HepG2 (cell line): ENCODE measurements at regions not wholly inside any gene's neighbourhood (a gene's known extent, or its start where the extent isn't known, plus 50 kb on each side); places are given as distances from the start of the nearest gene placed in this dataset.

Source experiments
- ATAC-seq: fragments of 200-7000 bp; cut with Tn5 transposase; 3 replicates; pipeline ENCODE4 v1.9.1; 2020; ENCODE audit warnings: mild to moderate bottlenecking, moderate library complexity
- BruUV-seq: library from RNA; stranded (reverse); fragments of 400-500 nt; replicated peaks from 2 replicates; lab custom pipeline; 2021; lab: Mats Ljungman, UMichigan
- CTCF ChIA-PET: fragments of 300-600 bp; formaldehyde crosslinking; extraction: SDS; loops from one replicate; lab custom pipeline; 2021; ENCODE audit warnings: low total read pairs, inconsistent platforms, low intra/inter-chr PET ratio; lab: Yijun Ruan, JAX
- POLR2A ChIA-PET: fragments of 350-600 bp; sonication (Branson Sonifier 250); formaldehyde crosslinking; loops from one replicate; lab custom pipeline; 2020; ENCODE audit warnings: antibody characterized with exemption, inconsistent platforms; lab: Yijun Ruan, JAX
- DNase-seq: peaks from one replicate; pipeline ENCODE4 v3.0.0-alpha.2; 2015; ENCODE audit warnings: low spot score
- FAIRE-seq: peaks from 3 replicates; lab custom pipeline; 2011; peaks lifted over from hg19 to GRCh38; lab: Jason Lieb, UNC
- H2AFZ ChIP-seq: one replicate; pipeline ENCODE4 v1.6.1; 2011; ENCODE audit warnings: low read length, inconsistent platforms
- H3K27ac ChIP-seq: fragments of 300-600 bp; 3 replicates; pipeline ENCODE4 v1.8.0; 2011; ENCODE audit warnings: mixed run types, mild to moderate bottlenecking, mixed read lengths, low read length, inconsistent platforms; ENCODE audit not compliant: insufficient read depth; ENCODE audit errors: extremely low read length
- H3K27me3 ChIP-seq, 2 experiments: fragments of 200-600 bp in 1 of 2; 2 replicates in 1 of 2; 3 replicates in 1 of 2; pipeline versions ENCODE4 v1.6.0 to v1.8.0; 2011; ENCODE audit warnings: low read length in 2 of 2, mild to moderate bottlenecking in 2 of 2, moderate library complexity in 2 of 2, inconsistent platforms in 1 of 2; ENCODE audit not compliant: insufficient read depth in 2 of 2, control insufficient read depth in 1 of 2
- H3K36me3 ChIP-seq, 2 experiments: fragments of 200-600 bp in 1 of 2; replicated peaks in 1 of 2; 2 replicates in 1 of 2; 3 replicates in 1 of 2; pipeline versions ENCODE4 v1.5.1 to v1.8.0; 2011; ENCODE audit warnings: low read length in 2 of 2, inconsistent platforms in 1 of 2; ENCODE audit not compliant: insufficient read depth in 2 of 2, control insufficient read depth in 1 of 2
- H3K4me1 ChIP-seq: 2 replicates; pipeline ENCODE4 v1.5.1; 2012; ENCODE audit warnings: low read length, inconsistent platforms; ENCODE audit not compliant: insufficient read depth
- H3K4me2 ChIP-seq: 2 replicates; pipeline ENCODE4 v1.6.0; 2011; ENCODE audit warnings: low read depth, low read length, inconsistent platforms
- H3K4me3 ChIP-seq, 3 experiments: fragments of 200-600 bp in 1 of 3; sonication (generic), shearing (Covaris generic) in 1 of 3; replicated peaks in 1 of 3; 2 replicates each; pipeline ENCODE4 v1.5.1; 2011 to 2016; ENCODE audit warnings: low read length in 3 of 3, inconsistent platforms in 2 of 3, low read depth in 2 of 3, mild to moderate bottlenecking in 2 of 3, control low read depth in 1 of 3, mixed read lengths in 1 of 3; ENCODE audit not compliant: insufficient read depth in 1 of 3
- H3K79me2 ChIP-seq: one replicate; pipeline ENCODE4 v1.6.1; 2011; ENCODE audit warnings: low read length, inconsistent platforms; ENCODE audit not compliant: insufficient read depth
- H3K9ac ChIP-seq: 2 replicates; pipeline ENCODE4 v1.6.0; 2011; ENCODE audit warnings: mild to moderate bottlenecking, low read depth, low read length, inconsistent platforms; ENCODE audit not compliant: insufficient read depth
- H3K9me3 ChIP-seq: 2 replicates; pipeline ENCODE4 v1.5.1; 2012; ENCODE audit warnings: mild to moderate bottlenecking, low read length
- H4K20me1 ChIP-seq: 2 replicates; pipeline ENCODE4 v1.6.0; 2011; ENCODE audit warnings: inconsistent platforms, mild to moderate bottlenecking, low read length, moderate library complexity; ENCODE audit not compliant: insufficient read depth
- BRCA1 ChIP-seq: sonication (generic); formaldehyde crosslinking; IDR thresholded peaks from 2 replicates; pipeline ENCODE4 v1.4.0; 2020; ENCODE audit warnings: missing genetic modification reagents
- ZKSCAN1 ChIP-seq: fragments of 150-350 bp; IDR thresholded peaks from 2 replicates; pipeline ENCODE4 v1.6.1; 2014; ENCODE audit warnings: low read length
- WGBS: methylation state at CpG from one replicate; pipeline ENCODE4 v1.1.6; 2017; ENCODE audit warnings: low lambda C conversion rate; 5-methylcytosine and 5-hydroxymethylcytosine counted together
- in situ Hi-C: cut with HindIII; loops from 2 replicates; pipeline ENCODE4 v1.10.0; 2017; ENCODE audit warnings: low pct_unique_long_range_greater_than_20kb; ENCODE audit not compliant: extremely low pct_ligation_motif_present
- intact Hi-C: fragments of 100-400 bp; cut with micrococcal nuclease; formaldehyde crosslinking; loops from one replicate; pipeline ENCODE4 v1.10.0; 2022; ENCODE audit not compliant: unreplicated experiment
- TF ChIP-seq, protein P1 (sequence below): sonication (generic); formaldehyde crosslinking; conservative IDR thresholded peaks from 2 replicates; pipeline ENCODE4 v1.8.0; 2022; ENCODE audit warnings: mild to moderate bottlenecking, moderate library complexity, missing genetic modification reagents
- TF ChIP-seq, protein P2 (sequence below): sonication (generic); formaldehyde crosslinking; IDR thresholded peaks from one replicate; pipeline ENCODE4 v1.5.1; 2020; ENCODE audit warnings: mild to moderate bottlenecking, missing genetic modification reagents; ENCODE audit errors: not compliant biosample characterization
- TF ChIP-seq, protein P3 (sequence below): sonication (generic); formaldehyde crosslinking; IDR thresholded peaks from 2 replicates; pipeline ENCODE4 v1.9.0; 2021; ENCODE audit warnings: mild to moderate bottlenecking, missing genetic modification reagents

DNA sequence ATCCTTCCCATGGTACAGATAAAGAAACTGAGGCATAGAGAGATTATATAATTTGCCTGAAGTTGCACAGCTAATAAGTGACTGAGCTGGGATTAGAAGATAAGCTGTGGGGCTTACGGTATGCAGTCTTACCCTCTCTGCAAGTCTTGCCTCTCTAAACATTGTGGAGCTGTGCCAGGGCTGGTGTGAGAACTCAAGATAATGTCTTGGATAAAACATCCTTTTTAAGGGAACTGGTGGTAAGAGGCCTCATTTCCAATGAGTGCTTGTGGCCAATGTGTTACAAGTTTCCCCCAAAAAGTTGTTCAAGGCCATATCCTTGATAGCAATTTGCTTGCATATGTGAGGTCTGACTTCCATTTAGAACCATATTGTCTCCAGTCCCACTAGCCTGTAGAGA lies 84.3 kb upstream of the ETAA1 start (continued):
- TF ChIP-seq, protein P1, sequence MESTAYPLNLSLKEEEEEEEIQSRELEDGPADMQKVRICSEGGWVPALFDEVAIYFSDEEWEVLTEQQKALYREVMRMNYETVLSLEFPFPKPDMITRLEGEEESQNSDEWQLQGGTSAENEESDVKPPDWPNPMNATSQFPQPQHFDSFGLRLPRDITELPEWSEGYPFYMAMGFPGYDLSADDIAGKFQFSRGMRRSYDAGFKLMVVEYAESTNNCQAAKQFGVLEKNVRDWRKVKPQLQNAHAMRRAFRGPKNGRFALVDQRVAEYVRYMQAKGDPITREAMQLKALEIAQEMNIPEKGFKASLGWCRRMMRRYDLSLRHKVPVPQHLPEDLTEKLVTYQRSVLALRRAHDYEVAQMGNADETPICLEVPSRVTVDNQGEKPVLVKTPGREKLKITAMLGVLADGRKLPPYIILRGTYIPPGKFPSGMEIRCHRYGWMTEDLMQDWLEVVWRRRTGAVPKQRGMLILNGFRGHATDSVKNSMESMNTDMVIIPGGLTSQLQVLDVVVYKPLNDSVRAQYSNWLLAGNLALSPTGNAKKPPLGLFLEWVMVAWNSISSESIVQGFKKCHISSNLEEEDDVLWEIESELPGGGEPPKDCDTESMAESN (CRISPR knock-in tag), result no peak
- TF ChIP-seq, all 625 proteins: peak for 0

DNA sequence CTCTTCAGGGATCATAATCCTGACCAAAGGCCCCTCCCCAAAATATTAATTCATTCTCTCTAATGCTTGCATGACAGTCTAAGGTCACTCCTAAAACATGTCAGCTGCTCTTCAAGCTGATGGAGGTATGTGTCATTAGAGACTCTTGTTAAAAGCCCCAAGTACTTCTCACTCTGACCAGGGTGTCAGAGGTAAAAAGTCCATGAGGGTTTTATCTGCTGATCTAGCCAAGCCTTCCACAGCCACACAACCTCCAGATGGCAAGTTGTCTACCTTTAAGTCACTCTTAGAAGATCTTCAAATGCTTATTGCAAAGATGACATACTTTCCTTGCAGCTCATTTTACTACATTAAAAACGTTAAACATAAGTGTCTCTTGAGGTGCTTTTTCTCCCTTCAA lies 83.6 kb upstream of the ETAA1 start:
- peaks cover 15% of the 10 kb centered on the region for H3K4me1 ChIP-seq
- no peak overlapping the region for H2AFZ ChIP-seq
- no peak for FAIRE-seq
- no peak for ATAC-seq
- no peaks in the 10 kb centered on the region for H4K20me1 ChIP-seq
- intact Hi-C loops, result no loop called here
- no peaks in the 10 kb centered on the region for H3K9me3 ChIP-seq
- 0% methylated on average over 1 of the region's 1 CpG for WGBS
- no peaks in the 10 kb centered on the region for H3K79me2 ChIP-seq
- DNase-seq, result no peak
- no peak overlapping the region for H3K9ac ChIP-seq
- POLR2A ChIA-PET, result no interaction called here
- H3K4me2 ChIP-seq, result no peak overlapping the region
- in situ Hi-C loops, result loop anchor here (25.0 kb wide), 1 partner anchor 876 kb away; the partner anchor contains the start of gene MEIS1
- no peaks in the 10 kb centered on the region for H3K27me3 ChIP-seq
- H3K4me3 ChIP-seq, result no peak overlapping the region
- H3K36me3 ChIP-seq, result no peaks in the 10 kb centered on the region
- CTCF ChIA-PET, result no interaction called here
- no TSS peak for BruUV-seq
- TF ChIP-seq, protein P2, sequence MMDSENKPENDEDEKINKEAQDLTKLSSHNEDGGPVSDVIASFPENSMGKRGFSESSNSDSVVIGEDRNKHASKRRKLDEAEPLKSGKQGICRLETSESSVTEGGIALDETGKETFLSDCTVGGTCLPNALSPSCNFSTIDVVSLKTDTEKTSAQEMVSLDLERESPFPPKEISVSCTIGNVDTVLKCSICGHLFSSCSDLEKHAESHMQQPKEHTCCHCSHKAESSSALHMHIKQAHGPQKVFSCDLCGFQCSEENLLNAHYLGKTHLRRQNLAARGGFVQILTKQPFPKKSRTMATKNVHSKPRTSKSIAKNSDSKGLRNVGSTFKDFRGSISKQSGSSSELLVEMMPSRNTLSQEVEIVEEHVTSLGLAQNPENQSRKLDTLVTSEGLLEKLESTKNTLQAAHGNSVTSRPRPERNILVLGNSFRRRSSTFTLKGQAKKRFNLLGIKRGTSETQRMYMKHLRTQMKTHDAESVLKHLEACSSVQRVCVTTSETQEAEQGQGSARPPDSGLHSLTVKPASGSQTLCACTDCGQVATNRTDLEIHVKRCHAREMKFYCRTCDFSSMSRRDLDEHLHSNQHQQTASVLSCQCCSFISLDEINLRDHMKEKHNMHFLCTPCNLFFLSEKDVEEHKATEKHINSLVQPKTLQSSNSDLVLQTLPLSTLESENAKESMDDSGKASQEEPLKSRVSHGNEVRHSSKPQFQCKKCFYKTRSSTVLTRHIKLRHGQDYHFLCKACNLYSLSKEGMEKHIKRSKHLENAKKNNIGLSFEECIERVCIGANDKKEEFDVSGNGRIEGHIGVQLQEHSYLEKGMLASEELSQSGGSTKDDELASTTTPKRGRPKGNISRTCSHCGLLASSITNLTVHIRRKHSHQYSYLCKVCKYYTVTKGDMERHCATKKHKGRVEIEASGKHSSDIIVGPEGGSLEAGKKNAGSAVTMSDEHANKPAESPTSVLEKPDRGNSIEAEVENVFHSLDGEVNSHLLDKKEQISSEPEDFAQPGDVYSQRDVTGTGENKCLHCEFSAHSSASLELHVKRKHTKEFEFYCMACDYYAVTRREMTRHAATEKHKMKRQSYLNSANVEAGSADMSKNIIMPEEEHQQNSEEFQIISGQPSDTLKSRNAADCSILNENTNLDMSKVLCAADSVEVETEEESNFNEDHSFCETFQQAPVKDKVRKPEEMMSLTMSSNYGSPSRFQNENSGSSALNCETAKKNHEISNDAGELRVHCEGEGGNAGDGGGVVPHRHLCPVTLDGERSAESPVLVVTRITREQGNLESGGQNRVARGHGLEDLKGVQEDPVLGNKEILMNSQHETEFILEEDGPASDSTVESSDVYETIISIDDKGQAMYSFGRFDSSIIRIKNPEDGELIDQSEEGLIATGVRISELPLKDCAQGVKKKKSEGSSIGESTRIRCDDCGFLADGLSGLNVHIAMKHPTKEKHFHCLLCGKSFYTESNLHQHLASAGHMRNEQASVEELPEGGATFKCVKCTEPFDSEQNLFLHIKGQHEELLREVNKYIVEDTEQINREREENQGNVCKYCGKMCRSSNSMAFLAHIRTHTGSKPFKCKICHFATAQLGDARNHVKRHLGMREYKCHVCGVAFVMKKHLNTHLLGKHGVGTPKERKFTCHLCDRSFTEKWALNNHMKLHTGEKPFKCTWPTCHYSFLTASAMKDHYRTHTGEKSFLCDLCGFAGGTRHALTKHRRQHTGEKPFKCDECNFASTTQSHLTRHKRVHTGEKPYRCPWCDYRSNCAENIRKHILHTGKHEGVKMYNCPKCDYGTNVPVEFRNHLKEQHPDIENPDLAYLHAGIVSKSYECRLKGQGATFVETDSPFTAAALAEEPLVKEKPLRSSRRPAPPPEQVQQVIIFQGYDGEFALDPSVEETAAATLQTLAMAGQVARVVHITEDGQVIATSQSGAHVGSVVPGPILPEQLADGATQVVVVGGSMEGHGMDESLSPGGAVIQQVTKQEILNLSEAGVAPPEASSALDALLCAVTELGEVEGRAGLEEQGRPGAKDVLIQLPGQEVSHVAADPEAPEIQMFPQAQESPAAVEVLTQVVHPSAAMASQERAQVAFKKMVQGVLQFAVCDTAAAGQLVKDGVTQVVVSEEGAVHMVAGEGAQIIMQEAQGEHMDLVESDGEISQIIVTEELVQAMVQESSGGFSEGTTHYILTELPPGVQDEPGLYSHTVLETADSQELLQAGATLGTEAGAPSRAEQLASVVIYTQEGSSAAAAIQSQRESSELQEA, result no peak
- TF ChIP-seq BRCA1 (CRISPR knock-in tag) (no peak), ZKSCAN1 (no peak)
- TF ChIP-seq, protein P3, sequence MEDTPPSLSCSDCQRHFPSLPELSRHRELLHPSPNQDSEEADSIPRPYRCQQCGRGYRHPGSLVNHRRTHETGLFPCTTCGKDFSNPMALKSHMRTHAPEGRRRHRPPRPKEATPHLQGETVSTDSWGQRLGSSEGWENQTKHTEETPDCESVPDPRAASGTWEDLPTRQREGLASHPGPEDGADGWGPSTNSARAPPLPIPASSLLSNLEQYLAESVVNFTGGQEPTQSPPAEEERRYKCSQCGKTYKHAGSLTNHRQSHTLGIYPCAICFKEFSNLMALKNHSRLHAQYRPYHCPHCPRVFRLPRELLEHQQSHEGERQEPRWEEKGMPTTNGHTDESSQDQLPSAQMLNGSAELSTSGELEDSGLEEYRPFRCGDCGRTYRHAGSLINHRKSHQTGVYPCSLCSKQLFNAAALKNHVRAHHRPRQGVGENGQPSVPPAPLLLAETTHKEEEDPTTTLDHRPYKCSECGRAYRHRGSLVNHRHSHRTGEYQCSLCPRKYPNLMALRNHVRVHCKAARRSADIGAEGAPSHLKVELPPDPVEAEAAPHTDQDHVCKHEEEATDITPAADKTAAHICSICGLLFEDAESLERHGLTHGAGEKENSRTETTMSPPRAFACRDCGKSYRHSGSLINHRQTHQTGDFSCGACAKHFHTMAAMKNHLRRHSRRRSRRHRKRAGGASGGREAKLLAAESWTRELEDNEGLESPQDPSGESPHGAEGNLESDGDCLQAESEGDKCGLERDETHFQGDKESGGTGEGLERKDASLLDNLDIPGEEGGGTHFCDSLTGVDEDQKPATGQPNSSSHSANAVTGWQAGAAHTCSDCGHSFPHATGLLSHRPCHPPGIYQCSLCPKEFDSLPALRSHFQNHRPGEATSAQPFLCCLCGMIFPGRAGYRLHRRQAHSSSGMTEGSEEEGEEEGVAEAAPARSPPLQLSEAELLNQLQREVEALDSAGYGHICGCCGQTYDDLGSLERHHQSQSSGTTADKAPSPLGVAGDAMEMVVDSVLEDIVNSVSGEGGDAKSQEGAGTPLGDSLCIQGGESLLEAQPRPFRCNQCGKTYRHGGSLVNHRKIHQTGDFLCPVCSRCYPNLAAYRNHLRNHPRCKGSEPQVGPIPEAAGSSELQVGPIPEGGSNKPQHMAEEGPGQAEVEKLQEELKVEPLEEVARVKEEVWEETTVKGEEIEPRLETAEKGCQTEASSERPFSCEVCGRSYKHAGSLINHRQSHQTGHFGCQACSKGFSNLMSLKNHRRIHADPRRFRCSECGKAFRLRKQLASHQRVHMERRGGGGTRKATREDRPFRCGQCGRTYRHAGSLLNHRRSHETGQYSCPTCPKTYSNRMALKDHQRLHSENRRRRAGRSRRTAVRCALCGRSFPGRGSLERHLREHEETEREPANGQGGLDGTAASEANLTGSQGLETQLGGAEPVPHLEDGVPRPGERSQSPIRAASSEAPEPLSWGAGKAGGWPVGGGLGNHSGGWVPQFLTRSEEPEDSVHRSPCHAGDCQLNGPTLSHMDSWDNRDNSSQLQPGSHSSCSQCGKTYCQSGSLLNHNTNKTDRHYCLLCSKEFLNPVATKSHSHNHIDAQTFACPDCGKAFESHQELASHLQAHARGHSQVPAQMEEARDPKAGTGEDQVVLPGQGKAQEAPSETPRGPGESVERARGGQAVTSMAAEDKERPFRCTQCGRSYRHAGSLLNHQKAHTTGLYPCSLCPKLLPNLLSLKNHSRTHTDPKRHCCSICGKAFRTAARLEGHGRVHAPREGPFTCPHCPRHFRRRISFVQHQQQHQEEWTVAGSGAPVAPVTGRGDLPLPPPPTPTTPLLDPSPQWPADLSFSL (CRISPR knock-in tag), result no peak
- TF ChIP-seq, all 625 proteins: peak for 0
- no peak overlapping the region for H3K27ac ChIP-seq
